Endodermal cell (in vitro differentiated cells): ENCODE measurements at regions not wholly inside any gene's neighbourhood (a gene's known extent, or its start where the extent isn't known, plus 50 kb on each side); places are given as distances from the start of the nearest gene placed in this dataset.

Source experiments
- DNase-seq: peaks from one replicate; pipeline ENCODE4 v3.0.0-alpha.2; 2017
- H3K27ac ChIP-seq: 2 replicates; pipeline ENCODE4 v1.5.1; 2013; ENCODE audit warnings: mild to moderate bottlenecking, low read depth, low read length, moderate library complexity
- H3K27me3 ChIP-seq: 2 replicates; pipeline ENCODE4 v1.6.1; 2013; ENCODE audit warnings: mild to moderate bottlenecking, low read length, moderate library complexity; ENCODE audit not compliant: insufficient read depth, control insufficient read depth, poor library complexity, severe bottlenecking
- H3K36me3 ChIP-seq: 2 replicates; pipeline ENCODE4 v1.7.0; 2013; ENCODE audit warnings: mild to moderate bottlenecking, low read length, moderate library complexity; ENCODE audit not compliant: control insufficient read depth, insufficient read depth
- H3K4me1 ChIP-seq: one replicate; pipeline ENCODE4 v1.7.0; 2013; ENCODE audit warnings: low read length; ENCODE audit not compliant: control insufficient read depth, insufficient read depth
- H3K4me3 ChIP-seq: 2 replicates; pipeline ENCODE4 v1.5.1; 2013; ENCODE audit warnings: mild to moderate bottlenecking, low read length, moderate library complexity
- H3K9ac ChIP-seq: 2 replicates; pipeline ENCODE4 v1.6.1; 2013; ENCODE audit warnings: mild to moderate bottlenecking, low read length, moderate library complexity; ENCODE audit not compliant: poor library complexity, severe bottlenecking; ENCODE audit errors: extremely low read depth
- H3K9me3 ChIP-seq: 2 replicates; pipeline ENCODE4 v1.6.1; 2013; ENCODE audit warnings: mild to moderate bottlenecking, low read length, moderate library complexity; ENCODE audit not compliant: control insufficient read depth
- H3K27ac Mint-ChIP-seq: 2 replicates; pipeline ENCODE4 v1.8.0; 2020; ENCODE audit warnings: mixed read lengths
- H3K27me3 Mint-ChIP-seq: 2 replicates; pipeline ENCODE4 v1.8.0; 2021; ENCODE audit warnings: mild to moderate bottlenecking, mixed read lengths; ENCODE audit not compliant: insufficient read depth
- H3K36me3 Mint-ChIP-seq: 2 replicates; pipeline ENCODE4 v1.8.0; 2020; ENCODE audit warnings: low read depth, mixed read lengths
- H3K4me1 Mint-ChIP-seq: 2 replicates; pipeline ENCODE4 v1.8.0; 2020; ENCODE audit warnings: mixed read lengths
- H3K4me3 Mint-ChIP-seq: 2 replicates; pipeline ENCODE4 v1.8.0; 2020; ENCODE audit warnings: mild to moderate bottlenecking, moderate library complexity, mixed read lengths
- H3K9me3 Mint-ChIP-seq: 2 replicates; pipeline ENCODE4 v1.8.0; 2020; ENCODE audit warnings: mild to moderate bottlenecking, mixed read lengths
- WGBS, 2 experiments: methylation state at CpG; one replicate each; pipeline versions ENCODE4 v1.1.5 to v1.1.7; 2013; ENCODE audit warnings: missing lambda C conversion rate in 2 of 2, mixed read lengths in 1 of 2; ENCODE audit not compliant: insufficient coverage in 1 of 2, insufficient read length in 1 of 2; 5-methylcytosine and 5-hydroxymethylcytosine counted together
- TF ChIP-seq, protein P1 (sequence below): fragments of 200-600 bp; sonication (generic); conservative IDR thresholded peaks from 2 replicates; pipeline ENCODE4 v1.5.0; 2021; ENCODE audit warnings: antibody characterized with exemption, mild to moderate bottlenecking

DNA sequence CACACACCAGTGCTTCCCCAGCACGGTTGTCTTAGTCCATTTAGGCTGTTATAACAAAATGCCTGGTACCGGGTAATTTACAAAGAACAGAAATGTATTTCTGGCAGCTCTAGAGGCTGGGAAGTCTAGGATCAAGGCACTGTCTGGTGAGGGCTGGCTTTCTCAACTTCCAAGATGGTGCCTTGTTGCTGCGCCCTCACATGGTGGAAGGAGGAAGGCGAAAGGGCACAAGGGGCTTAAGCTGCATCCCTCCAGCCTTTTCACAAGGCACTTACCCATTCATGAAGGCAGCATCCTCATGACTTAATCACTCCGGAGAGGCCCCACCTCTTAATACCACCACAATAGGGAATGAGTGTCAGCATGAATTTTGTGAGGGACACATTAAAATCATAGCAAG, 155.5 kb downstream of the SLC15A5 start:
- Mint-ChIP-seq H3K9me3 (peaks cover 3% of the 10 kb centered on the region), H3K4me1 (peaks cover 30% of the 10 kb centered on the region), H3K27me3 (no peaks in the 10 kb centered on the region), H3K4me3 (no peak overlapping the region), H3K27ac (no peak overlapping the region), H3K36me3 (no peaks in the 10 kb centered on the region)
- H3K4me3 ChIP-seq, result no peak overlapping the region
- H3K4me1 ChIP-seq, result peaks cover 9% of the 10 kb centered on the region
- TF ChIP-seq, protein P1, sequence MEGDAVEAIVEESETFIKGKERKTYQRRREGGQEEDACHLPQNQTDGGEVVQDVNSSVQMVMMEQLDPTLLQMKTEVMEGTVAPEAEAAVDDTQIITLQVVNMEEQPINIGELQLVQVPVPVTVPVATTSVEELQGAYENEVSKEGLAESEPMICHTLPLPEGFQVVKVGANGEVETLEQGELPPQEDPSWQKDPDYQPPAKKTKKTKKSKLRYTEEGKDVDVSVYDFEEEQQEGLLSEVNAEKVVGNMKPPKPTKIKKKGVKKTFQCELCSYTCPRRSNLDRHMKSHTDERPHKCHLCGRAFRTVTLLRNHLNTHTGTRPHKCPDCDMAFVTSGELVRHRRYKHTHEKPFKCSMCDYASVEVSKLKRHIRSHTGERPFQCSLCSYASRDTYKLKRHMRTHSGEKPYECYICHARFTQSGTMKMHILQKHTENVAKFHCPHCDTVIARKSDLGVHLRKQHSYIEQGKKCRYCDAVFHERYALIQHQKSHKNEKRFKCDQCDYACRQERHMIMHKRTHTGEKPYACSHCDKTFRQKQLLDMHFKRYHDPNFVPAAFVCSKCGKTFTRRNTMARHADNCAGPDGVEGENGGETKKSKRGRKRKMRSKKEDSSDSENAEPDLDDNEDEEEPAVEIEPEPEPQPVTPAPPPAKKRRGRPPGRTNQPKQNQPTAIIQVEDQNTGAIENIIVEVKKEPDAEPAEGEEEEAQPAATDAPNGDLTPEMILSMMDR, result peak; percentile 76
- 70 to 81% methylated on average over 2 to 5 of the region's 5 CpGs for WGBS, 2 experiments
- no peaks in the 10 kb centered on the region for H3K9me3 ChIP-seq
- DNase-seq, result peak; percentile 88
- no peaks in the 10 kb centered on the region for H3K27me3 ChIP-seq
- no peak overlapping the region for H3K27ac ChIP-seq
- H3K36me3 ChIP-seq, result no peaks in the 10 kb centered on the region
- no peak overlapping the region for H3K9ac ChIP-seq

DNA sequence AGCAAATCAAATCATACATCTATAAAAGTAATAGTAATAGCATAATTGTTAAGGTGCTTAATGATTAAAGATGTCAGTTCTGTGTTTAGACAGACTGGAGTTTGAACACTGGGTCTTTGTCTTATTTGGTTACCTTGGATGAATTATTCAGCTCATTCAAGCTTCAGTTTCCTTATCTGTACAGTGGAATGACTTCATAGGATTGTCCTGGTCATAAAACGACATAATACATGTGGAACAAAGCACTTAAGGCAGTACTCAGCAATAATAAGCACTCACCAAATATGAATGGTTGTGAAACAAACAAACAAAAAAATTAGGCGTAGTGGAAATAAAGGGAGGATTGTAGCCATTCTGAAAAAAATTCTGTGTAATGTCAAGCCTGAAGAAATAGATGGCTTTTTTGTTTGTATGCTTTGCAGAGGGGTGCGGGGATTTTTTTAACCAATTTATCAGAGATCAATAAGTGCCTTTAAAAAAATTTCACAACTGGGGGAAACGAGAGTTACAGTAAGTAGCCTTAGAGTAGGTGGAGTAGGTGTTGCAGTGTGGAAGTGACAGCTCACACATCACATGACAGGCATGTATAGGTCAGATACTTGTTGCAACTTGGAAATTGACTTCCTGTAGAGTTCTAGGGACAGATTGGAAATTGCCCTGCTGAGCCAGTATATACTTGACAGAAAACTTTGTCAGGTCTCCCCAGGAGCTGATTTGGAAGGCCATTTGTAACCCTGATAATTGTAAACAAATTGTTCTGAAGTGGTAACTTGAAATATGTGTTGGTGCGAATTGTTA, 157.7 kb downstream of the SLC15A5 start:
- Mint-ChIP-seq H3K27ac (peak overlapping the region; percentile 8), H3K9me3 (no peaks in the 10 kb centered on the region)

DNA sequence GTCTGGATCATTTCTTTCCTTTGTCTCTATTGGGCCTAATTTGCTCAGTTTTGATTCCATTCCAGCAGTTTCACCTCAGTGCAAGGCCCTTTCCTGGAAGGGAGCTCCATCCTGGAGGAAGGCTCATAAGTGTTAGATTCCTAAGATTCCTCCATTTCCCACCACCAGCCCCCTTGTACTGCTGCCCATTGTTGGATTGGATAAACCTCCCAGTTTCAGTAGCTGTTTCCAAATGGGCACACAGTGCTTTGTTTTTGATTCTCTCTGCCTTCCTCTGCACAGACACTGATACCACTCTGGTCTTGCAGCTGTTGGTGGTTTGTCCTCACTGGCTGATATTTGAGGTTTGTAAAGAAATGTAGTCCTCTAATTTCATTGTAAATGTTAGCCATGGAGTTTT, 158.9 kb downstream of the SLC15A5 start:
- peak overlapping the region; percentile 93 for H3K27ac Mint-ChIP-seq
- TF ChIP-seq, protein P1, result no peak
- no peaks in the 10 kb centered on the region for H3K36me3 Mint-ChIP-seq
- Histone ChIP-seq H3K4me1 (peaks cover 12% of the 10 kb centered on the region), H3K9ac (no peak overlapping the region), H3K27me3 (no peaks in the 10 kb centered on the region), H3K4me3 (no peak overlapping the region), H3K36me3 (no peaks in the 10 kb centered on the region), H3K9me3 (no peaks in the 10 kb centered on the region), H3K27ac (no peak overlapping the region)
- peaks cover 41% of the 10 kb centered on the region for H3K4me1 Mint-ChIP-seq
- DNase-seq, result peak; percentile 83
- H3K9me3 Mint-ChIP-seq, result no peaks in the 10 kb centered on the region
- no peak overlapping the region for H3K4me3 Mint-ChIP-seq
- H3K27me3 Mint-ChIP-seq, result no peaks in the 10 kb centered on the region

More for the DNA sequence above, 157.7 kb downstream of the SLC15A5 start:
- Mint-ChIP-seq H3K36me3 (no peaks in the 10 kb centered on the region), H3K27me3 (no peaks in the 10 kb centered on the region), H3K4me3 (no peak overlapping the region), H3K4me1 (peaks cover 35% of the 10 kb centered on the region)
- 75 to 80% methylated on average over 2 to 5 of the region's 5 CpGs for WGBS, 2 experiments
- H3K4me1 ChIP-seq, result peaks cover 12% of the 10 kb centered on the region
- TF ChIP-seq, protein P1, result no peak
- no peaks in the 10 kb centered on the region for H3K9me3 ChIP-seq
- no peak overlapping the region for H3K4me3 ChIP-seq
- H3K27ac ChIP-seq, result no peak overlapping the region
- H3K36me3 ChIP-seq, result no peaks in the 10 kb centered on the region
- DNase-seq, result no peak
- H3K9ac ChIP-seq, result no peak overlapping the region
- H3K27me3 ChIP-seq, result no peaks in the 10 kb centered on the region
